GM06990 (cell line): ENCODE measurements at regions not wholly inside any gene's neighbourhood (a gene's known extent, or its start where the extent isn't known, plus 50 kb on each side); places are given as distances from the start of the nearest gene placed in this dataset.

ENCODE experiments used
- DNase-seq: peaks from one replicate; pipeline ENCODE4 v3.0.0-alpha.2; 2011; ENCODE audit not compliant: insufficient read length; ENCODE audit errors: extremely low read depth
- H3K27me3 ChIP-seq: replicated peaks from 2 replicates; pipeline ENCODE4 v1.6.0; 2011; ENCODE audit warnings: low read length; ENCODE audit not compliant: control insufficient read depth, insufficient read depth
- H3K36me3 ChIP-seq: 2 replicates; pipeline ENCODE4 v1.5.1; 2011; ENCODE audit warnings: low read length; ENCODE audit not compliant: control insufficient read depth, insufficient read depth
- H3K4me3 ChIP-seq: replicated peaks from 2 replicates; pipeline ENCODE4 v1.5.1; 2011; ENCODE audit warnings: low read depth, mild to moderate bottlenecking, control low read depth, low read length
- TF ChIP-seq, protein P1 (sequence below): IDR thresholded peaks from 2 replicates; pipeline ENCODE4 v1.5.1; 2011; ENCODE audit warnings: low read length, control low read depth, mild to moderate bottlenecking, inconsistent platforms; ENCODE audit not compliant: insufficient read depth, poor library complexity, severe bottlenecking

DNA sequence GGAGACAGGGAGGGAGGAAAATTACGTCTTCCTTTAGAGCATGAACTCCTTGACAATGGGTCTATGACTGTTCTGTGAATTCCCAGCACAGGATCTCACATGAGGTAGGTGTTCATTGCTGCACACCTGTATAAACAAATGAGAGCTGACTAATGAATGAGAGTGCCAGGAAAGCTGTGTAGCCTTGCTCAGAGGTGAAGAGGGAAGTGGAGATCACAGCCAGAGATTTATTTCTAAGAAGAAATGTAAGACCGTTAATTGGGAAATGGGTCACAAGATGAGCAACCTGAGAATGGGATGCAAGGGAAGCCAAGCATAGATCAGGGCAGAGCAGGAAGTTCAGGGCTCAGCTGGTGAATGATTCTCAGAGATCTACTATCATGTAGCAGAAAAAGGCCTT lies 295.1 kb downstream of the CDK5RAP2 start:
- no peak for DNase-seq
- no peaks in the 10 kb centered on the region for H3K27me3 ChIP-seq
- TF ChIP-seq, protein P1, sequence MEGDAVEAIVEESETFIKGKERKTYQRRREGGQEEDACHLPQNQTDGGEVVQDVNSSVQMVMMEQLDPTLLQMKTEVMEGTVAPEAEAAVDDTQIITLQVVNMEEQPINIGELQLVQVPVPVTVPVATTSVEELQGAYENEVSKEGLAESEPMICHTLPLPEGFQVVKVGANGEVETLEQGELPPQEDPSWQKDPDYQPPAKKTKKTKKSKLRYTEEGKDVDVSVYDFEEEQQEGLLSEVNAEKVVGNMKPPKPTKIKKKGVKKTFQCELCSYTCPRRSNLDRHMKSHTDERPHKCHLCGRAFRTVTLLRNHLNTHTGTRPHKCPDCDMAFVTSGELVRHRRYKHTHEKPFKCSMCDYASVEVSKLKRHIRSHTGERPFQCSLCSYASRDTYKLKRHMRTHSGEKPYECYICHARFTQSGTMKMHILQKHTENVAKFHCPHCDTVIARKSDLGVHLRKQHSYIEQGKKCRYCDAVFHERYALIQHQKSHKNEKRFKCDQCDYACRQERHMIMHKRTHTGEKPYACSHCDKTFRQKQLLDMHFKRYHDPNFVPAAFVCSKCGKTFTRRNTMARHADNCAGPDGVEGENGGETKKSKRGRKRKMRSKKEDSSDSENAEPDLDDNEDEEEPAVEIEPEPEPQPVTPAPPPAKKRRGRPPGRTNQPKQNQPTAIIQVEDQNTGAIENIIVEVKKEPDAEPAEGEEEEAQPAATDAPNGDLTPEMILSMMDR, result no peak
- no peaks in the 10 kb centered on the region for H3K36me3 ChIP-seq
- no peak overlapping the region for H3K4me3 ChIP-seq

DNA sequence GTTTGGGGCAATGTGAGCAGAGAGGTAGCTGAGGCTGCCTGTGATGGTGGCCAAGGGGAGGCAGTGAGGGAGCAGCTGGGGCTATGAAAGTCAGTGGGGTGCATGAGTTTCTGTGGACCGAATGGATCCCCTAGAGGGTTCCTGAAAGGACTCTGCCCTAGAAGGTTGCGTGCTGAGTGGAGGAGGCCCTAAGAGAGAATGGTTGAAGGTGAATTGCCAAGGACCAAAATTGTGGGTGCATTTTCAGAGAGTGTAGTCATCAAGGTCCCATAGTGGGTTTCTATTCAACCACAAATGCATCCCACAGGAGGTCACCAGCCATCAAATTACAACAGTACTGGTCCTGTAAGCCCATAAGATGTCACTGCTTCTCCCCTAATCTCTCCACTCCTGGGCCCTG lies 298.3 kb downstream of the CDK5RAP2 start:
- Histone ChIP-seq H3K36me3 (no peaks in the 10 kb centered on the region), H3K27me3 (no peaks in the 10 kb centered on the region), H3K4me3 (no peak overlapping the region)
- TF ChIP-seq, protein P1, result no peak
- DNase-seq, result no peak

DNA sequence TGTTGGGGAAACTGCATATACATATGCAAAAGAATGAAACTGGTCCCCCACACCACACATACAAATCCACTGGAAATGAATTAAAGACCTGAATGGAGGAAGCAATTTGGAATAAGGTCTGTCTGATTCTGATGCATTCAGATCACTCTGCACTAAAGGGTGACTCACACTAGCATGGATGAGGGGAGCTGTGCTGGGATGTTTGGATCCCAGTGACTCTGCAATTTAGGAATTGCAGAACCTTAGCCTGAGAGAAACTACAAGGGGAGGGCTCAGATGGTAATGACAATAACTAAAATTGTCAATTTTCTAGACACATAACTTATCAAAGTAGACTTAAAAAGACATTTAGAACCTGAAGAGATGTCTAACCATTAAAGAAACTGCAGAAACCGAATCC lies 312.0 kb downstream of the CDK5RAP2 start:
- no peaks in the 10 kb centered on the region for H3K36me3 ChIP-seq
- H3K27me3 ChIP-seq, result no peaks in the 10 kb centered on the region; the same call in 1 of the 2 replicates
- no peak overlapping the region for H3K4me3 ChIP-seq
- DNase-seq, result no peak
- TF ChIP-seq, protein P1, result no peak

DNA sequence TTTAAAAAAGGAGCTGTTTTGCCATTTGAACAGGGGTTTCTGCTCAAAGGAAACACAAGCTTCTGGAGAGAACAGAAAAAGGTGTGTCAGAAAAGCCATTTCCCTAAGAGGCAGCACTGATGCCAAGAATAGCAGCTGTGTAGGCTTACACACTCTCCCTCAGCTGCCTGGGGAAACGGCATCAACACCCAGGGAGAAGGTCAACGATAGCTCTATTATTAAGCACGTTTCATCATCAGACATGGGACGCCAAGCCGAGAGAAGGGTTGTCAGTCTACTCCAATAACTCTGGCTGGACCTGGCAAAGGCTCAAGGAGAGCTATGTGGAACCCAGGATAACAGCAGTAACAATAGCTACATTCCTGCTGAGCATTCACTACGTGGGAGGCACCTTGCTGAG lies 314.2 kb downstream of the CDK5RAP2 start:
- Histone ChIP-seq H3K36me3 (no peaks in the 10 kb centered on the region), H3K4me3 (no peak overlapping the region), H3K27me3 (no peaks in the 10 kb centered on the region; the same call in 1 of the 2 replicates)
- DNase-seq, result no peak
- TF ChIP-seq, protein P1, result no peak

DNA sequence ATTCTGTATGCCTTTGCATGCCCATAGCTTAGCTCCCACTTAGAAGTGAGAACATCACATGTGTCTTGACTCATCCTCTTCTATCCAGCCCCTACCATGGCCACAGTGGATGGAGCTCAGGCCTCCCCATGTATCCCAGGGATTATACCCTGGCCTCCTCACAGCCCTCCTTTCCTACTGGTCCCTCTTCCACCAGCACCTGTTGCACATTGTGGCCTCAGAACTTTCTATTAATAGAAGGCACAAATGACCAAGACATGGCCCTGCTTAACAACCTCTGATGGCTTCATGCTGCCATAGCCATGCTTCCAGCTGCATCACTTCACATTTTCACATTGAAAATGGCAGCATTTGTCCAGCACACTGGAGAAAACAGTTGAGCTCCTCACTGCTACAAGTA lies 315.4 kb downstream of the CDK5RAP2 start:
- H3K27me3 ChIP-seq, result no peaks in the 10 kb centered on the region; the same call in 1 of the 2 replicates
- no peaks in the 10 kb centered on the region for H3K36me3 ChIP-seq
- no peak for DNase-seq
- no peak overlapping the region for H3K4me3 ChIP-seq
- TF ChIP-seq, protein P1, result no peak

DNA sequence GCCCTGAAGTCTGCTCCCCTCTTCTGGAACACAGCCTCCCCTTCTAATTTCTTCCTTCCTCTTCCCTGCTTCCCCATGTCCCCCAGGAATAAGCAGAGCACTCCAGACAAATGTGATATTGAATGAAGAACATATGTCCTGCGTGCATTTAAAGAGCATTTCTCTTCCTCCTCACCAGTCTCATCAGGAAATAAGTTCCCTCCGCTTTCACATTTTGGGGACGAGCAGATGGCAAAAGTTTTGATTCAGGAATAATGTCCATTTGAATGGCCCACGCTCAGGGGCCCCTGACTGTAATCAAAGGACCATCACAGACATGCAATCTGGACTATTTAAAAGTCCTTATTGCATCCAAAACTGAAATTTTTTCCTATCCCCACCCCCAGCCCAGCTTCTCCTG lies 316.1 kb downstream of the CDK5RAP2 start:
- no peaks in the 10 kb centered on the region for H3K36me3 ChIP-seq
- no peak for DNase-seq
- H3K27me3 ChIP-seq, result no peaks in the 10 kb centered on the region; the same call in 1 of the 2 replicates
- TF ChIP-seq, protein P1, result no peak
- no peak overlapping the region for H3K4me3 ChIP-seq
